Suprapubic skin (tissue), 4 donors: ENCODE measurements at regions not wholly inside any gene's neighbourhood (a gene's known extent, or its start where the extent isn't known, plus 50 kb on each side); places are given as distances from the start of the nearest gene placed in this dataset.

Experiments
- POLR2A ChIP-seq, 2 donors: fragments of 450-650 bp; IDR thresholded peaks; one replicate each; pipeline ENCODE4 v1.6.1; 2017; ENCODE audit warnings: antibody characterized with exemption in 2 of 2, mild to moderate bottlenecking in 2 of 2, moderate library complexity in 2 of 2
- POLR2AphosphoS5 ChIP-seq, 3 donors: sonication (generic); formaldehyde crosslinking; IDR thresholded peaks; one replicate each; pipeline ENCODE4 v1.6.1; 2017; ENCODE audit warnings: antibody characterized with exemption in 3 of 3
- TF ChIP-seq, protein P1 (sequence below), 2 donors: fragments of 200-600 bp in 1 of 2; fragments of 450-650 bp in 1 of 2; sonication (generic) in 1 of 2; IDR thresholded peaks; one replicate each; pipeline ENCODE4 v1.5.1; 2016 to 2019; ENCODE audit warnings: antibody characterized with exemption in 2 of 2, mild to moderate bottlenecking in 1 of 2, moderate library complexity in 1 of 2

DNA sequence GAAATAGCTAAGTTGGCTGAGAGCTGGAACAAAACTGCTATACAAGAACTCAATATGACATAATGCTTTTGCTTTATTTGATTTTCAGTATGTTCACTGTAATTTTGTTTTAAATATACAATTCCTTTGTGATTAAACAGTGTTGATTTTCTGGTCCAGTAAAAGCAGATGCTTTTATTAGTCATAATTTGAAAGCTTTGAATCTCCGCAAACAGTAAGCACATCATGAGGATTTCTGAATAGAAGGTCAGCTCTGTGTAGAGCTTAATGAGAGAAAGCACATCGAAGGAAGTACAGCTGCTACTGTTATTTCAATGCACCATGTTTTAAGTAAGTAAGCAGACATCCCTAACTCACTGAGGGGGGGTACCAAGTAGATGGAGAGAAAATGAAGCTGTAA, 701.3 kb upstream of the ACO1 start:
- TF ChIP-seq, protein P1, sequence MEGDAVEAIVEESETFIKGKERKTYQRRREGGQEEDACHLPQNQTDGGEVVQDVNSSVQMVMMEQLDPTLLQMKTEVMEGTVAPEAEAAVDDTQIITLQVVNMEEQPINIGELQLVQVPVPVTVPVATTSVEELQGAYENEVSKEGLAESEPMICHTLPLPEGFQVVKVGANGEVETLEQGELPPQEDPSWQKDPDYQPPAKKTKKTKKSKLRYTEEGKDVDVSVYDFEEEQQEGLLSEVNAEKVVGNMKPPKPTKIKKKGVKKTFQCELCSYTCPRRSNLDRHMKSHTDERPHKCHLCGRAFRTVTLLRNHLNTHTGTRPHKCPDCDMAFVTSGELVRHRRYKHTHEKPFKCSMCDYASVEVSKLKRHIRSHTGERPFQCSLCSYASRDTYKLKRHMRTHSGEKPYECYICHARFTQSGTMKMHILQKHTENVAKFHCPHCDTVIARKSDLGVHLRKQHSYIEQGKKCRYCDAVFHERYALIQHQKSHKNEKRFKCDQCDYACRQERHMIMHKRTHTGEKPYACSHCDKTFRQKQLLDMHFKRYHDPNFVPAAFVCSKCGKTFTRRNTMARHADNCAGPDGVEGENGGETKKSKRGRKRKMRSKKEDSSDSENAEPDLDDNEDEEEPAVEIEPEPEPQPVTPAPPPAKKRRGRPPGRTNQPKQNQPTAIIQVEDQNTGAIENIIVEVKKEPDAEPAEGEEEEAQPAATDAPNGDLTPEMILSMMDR (IDR thresholded peaks at IDR 0.05) = no peak
- TF ChIP-seq POLR2A (IDR thresholded peaks at IDR 0.05) (no peak), POLR2AphosphoS5 (IDR thresholded peaks at IDR 0.05) (no peak)
